ENCODE measurements at regions not wholly inside any gene's neighbourhood (a gene's known extent, or its start where the extent isn't known, plus 50 kb on each side); places are given as distances from the start of the nearest gene placed in this dataset.

DNA sequence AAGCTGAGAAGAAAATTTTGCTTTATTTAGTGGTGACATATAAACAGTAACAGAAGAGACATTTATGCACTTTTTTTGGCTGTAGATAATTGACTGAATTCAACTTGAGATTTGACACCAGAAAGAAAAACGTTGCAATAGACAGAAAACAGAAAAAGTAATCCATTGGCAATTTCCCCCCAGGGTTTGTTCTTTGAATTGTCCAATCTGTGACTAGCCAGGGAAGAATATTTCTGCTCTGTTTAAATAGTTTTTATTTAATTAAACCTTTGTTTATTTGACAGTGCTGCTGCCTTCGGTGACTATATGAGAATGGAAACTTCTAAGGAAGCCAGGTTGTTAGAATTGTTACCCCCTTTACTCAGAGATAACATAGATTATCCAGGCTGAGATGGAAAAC is 210.6 kb downstream of the DEPDC1B start:
- no TSS peak for BruUV-seq (replicated peaks)
- ChIA-PET POLR2A (ENCODE audit: unreplicated experiment) (no interaction called here), CTCF (no interaction called here)
- Histone ChIP-seq H2BK20ac (ENCODE audit: low read depth, low read length) (no peak overlapping the region), H3K9me1 (ENCODE audit: insufficient read depth, low read length) (no peaks in the 10 kb centered on the region), H2BK120ac (ENCODE audit: low read depth, low read length) (no peak overlapping the region), H3K23ac (ENCODE audit: low read depth, low read length) (no peak overlapping the region), H3K4ac (ENCODE audit: low read depth, low read length) (no peak overlapping the region), H3K27ac (ENCODE audit: insufficient read depth, low read length) (no peak overlapping the region), H3K4me2 (ENCODE audit: low read depth, low read length) (no peak overlapping the region), H2BK5ac (ENCODE audit: low read depth, low read length, poor library complexity, severe bottlenecking) (no peak overlapping the region), H4K5ac (ENCODE audit: low read depth, low read length) (no peak overlapping the region), H3K9ac (ENCODE audit: low read depth, low read length) (no peak overlapping the region), H3K79me1 (ENCODE audit: low read depth in 1 of 2, low read length in 2 of 2) (no peaks in the 10 kb centered on the region), H4K20me1 (ENCODE audit: insufficient read depth, low read length) (no peaks in the 10 kb centered on the region), H3K56ac (ENCODE audit: extremely low read depth, insufficient read depth, low read length) (no peak overlapping the region), H2BK15ac (ENCODE audit: low read depth, low read length) (no peak overlapping the region), H4K8ac (ENCODE audit: low read depth in 2 of 2, low read length in 2 of 2) (no peak overlapping the region), H3K4me3 (ENCODE audit: insufficient read depth, low read depth, low read length) (no peak overlapping the region), H3K18ac (ENCODE audit: low read depth, low read length) (no peak overlapping the region), H3K27me3 (ENCODE audit: control insufficient read depth, insufficient read depth, low read length) (no peaks in the 10 kb centered on the region), H2AFZ (replicated peaks; ENCODE audit: low read length, poor library complexity) (no peak overlapping the region), H3K4me1 (ENCODE audit: control insufficient read depth, insufficient read depth, low read length) (no peaks in the 10 kb centered on the region), H2AK9ac (replicated peaks; ENCODE audit: low read depth, low read length, poor library complexity) (no peak overlapping the region), H3K36me3 (ENCODE audit: control insufficient read depth, insufficient read depth, low read length) (no peaks in the 10 kb centered on the region), H2AK5ac (ENCODE audit: low read depth, low read length) (no peak overlapping the region), H3K14ac (replicated peaks; ENCODE audit: low read depth, low read length) (no peak overlapping the region), H3K9me3 (ENCODE audit: control insufficient read depth, insufficient read depth, low read length) (no peaks in the 10 kb centered on the region), H4K91ac (ENCODE audit: insufficient read depth, low read depth, low read length) (no peak overlapping the region)
- in situ Hi-C loops (cut with MboI; ENCODE audit: low sequenced_read_pairs) (no loop called here), dilution Hi-C loops (cut with HindIII; ENCODE audit: low sequenced_read_pairs, unreplicated experiment) (no loop called here), intact Hi-C loops (cut with micrococcal nuclease) (no loop called here)
- no peak for ATAC-seq (ENCODE audit: low read depth)
- WGBS, 2 experiments (ENCODE audit: extremely low coverage in 2 of 2, insufficient read length in 1 of 2): no CpG with 5 or more reads among the region's 2 CpGs
- DNase-seq: no peak
- TF ChIP-seq MAZ (IDR thresholded peaks at IDR 0.05; ENCODE audit: borderline replicate concordance, low read depth, low read length): no peak
- TF ChIP-seq, protein P1, sequence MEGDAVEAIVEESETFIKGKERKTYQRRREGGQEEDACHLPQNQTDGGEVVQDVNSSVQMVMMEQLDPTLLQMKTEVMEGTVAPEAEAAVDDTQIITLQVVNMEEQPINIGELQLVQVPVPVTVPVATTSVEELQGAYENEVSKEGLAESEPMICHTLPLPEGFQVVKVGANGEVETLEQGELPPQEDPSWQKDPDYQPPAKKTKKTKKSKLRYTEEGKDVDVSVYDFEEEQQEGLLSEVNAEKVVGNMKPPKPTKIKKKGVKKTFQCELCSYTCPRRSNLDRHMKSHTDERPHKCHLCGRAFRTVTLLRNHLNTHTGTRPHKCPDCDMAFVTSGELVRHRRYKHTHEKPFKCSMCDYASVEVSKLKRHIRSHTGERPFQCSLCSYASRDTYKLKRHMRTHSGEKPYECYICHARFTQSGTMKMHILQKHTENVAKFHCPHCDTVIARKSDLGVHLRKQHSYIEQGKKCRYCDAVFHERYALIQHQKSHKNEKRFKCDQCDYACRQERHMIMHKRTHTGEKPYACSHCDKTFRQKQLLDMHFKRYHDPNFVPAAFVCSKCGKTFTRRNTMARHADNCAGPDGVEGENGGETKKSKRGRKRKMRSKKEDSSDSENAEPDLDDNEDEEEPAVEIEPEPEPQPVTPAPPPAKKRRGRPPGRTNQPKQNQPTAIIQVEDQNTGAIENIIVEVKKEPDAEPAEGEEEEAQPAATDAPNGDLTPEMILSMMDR (conservative IDR thresholded peaks at IDR 0.05; ENCODE audit: low read depth, low read length): no peak
- no peak for TF ChIP-seq MAFK (IDR thresholded peaks at IDR 0.05; ENCODE audit: low read depth, low read length)
- TF ChIP-seq CEBPB (IDR thresholded peaks at IDR 0.05; ENCODE audit: low read depth, low read length): no peak
- no peak for TF ChIP-seq POLR2A (IDR thresholded peaks at IDR 0.05; ENCODE audit: low read depth, low read length)
- TF ChIP-seq FOS (IDR thresholded peaks at IDR 0.05; ENCODE audit: low read depth, low read length): no peak
- TF ChIP-seq RCOR1 (IDR thresholded peaks at IDR 0.05; ENCODE audit: insufficient replicate concordance, low read length): no peak
- no peak for TF ChIP-seq RAD21 (IDR thresholded peaks at IDR 0.05; ENCODE audit: low read length)
- TF ChIP-seq NFE2L2 (IDR thresholded peaks at IDR 0.05; ENCODE audit: low read depth, low read length): no peak
- no peak for TF ChIP-seq BHLHE40 (IDR thresholded peaks at IDR 0.05; ENCODE audit: low read depth, low read length)
- no peak for TF ChIP-seq SMC3 (IDR thresholded peaks at IDR 0.05; ENCODE audit: low read depth, low read length)
- no peak for TF ChIP-seq MXI1 (IDR thresholded peaks at IDR 0.05; ENCODE audit: borderline replicate concordance, low read depth, low read length)
- TF ChIP-seq USF2 (IDR thresholded peaks at IDR 0.05; ENCODE audit: low read depth, low read length): no peak
- no peak for TF ChIP-seq CHD1 (IDR thresholded peaks at IDR 0.05; ENCODE audit: low read depth, low read length)
- TF ChIP-seq RFX5 (IDR thresholded peaks at IDR 0.05; ENCODE audit: low read depth, low read length): no peak
- TF ChIP-seq, protein P2, sequence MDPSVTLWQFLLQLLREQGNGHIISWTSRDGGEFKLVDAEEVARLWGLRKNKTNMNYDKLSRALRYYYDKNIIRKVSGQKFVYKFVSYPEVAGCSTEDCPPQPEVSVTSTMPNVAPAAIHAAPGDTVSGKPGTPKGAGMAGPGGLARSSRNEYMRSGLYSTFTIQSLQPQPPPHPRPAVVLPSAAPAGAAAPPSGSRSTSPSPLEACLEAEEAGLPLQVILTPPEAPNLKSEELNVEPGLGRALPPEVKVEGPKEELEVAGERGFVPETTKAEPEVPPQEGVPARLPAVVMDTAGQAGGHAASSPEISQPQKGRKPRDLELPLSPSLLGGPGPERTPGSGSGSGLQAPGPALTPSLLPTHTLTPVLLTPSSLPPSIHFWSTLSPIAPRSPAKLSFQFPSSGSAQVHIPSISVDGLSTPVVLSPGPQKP (IDR thresholded peaks at IDR 0.05; ENCODE audit: borderline replicate concordance, low read depth, low read length): no peak
